ENCODE measurements at regions not wholly inside any gene's neighbourhood (a gene's known extent, or its start where the extent isn't known, plus 50 kb on each side); places are given as distances from the start of the nearest gene placed in this dataset.

DNA sequence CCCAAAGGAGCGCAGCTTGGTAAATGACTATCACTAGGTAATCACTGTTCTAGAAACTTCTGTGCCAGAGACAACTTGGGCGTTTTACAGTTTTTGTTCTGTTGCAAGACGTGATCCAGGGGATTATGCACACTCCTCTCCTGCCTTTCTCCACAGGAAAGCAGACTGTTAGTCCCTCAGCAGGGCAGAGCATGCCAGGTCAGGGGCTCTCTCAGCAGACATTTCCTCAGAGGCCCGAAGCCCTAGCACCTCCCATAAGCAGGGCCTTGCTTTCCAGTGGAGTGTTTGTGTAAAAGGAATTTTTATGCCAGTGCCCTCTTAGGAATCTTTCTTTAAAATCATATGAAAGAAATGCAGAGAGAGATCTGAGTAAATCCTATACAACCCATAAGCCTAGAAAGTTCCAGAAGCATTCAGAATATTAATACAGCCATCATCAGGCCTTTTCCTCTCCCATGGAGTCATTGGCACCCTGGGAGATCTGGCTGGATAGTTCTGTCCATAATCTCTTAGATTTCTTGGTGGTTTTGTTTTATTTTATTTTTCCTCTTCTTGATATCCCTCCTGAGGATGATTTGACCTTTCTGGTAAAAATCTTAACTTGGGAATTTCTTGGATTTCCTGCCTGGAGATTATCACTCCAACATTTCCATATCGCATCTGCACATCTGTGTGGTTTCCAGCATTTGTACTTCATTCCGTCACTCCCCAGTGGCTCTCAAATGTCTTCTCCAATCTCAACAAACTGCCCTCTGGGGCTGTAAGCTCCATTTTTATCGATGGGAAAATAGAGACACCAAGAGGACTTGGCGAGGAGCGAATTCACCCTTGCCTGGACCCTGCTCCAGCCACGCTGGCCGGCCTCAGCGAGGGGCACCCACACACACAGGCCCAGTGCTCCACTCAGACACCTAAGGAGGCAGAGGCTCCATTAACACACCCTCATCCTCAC lies 116.1 kb downstream of the PSMG1 start:
- no peak overlapping the region for H3K4me3 ChIP-seq
- TF ChIP-seq EP300 (IDR thresholded peaks at IDR 0.05): no peak
- H3K36me3 ChIP-seq: no peaks in the 10 kb centered on the region
- H3K27ac ChIP-seq: peak overlapping the region in 3 of 4 donors; percentile 40 to 59 (median 49)
- 49 to 62% methylated on average over 12 of the region's 12 CpGs for WGBS, 2 donors
- no peak for DNase-seq (ENCODE audit: low spot score in 2 of 2)
- H3K9me3 ChIP-seq: peaks cover 0 to 7% (median 0%) of the 10 kb centered on the region in 4 donors
- no peaks in the 10 kb centered on the region for H3K27me3 ChIP-seq
- H3K4me1 ChIP-seq: peaks cover 0 to 24% (median 2%) of the 10 kb centered on the region in 4 donors

DNA sequence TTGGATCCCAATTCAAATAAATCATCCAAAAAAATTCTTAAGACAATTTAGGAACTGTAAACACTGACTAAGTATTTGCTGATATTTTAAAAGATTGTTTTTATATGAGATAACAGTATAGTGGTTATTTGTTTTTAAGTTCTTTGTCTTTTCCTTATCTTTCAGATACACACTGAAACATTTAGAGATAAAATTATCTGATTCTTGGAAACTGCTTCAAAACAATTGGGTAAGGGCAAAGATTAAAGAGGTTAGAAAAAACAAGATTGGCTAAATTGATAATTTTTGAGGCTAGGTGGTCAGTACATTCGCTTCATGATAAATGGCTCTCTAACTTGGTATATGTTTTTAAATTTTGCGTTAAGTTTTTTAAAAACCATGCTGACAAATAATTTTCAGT lies 117.3 kb downstream of the PSMG1 start:
- WGBS, 2 donors: 93 to 95% methylated on average over 2 of the region's 2 CpGs
- no peak overlapping the region for H3K27ac ChIP-seq
- TF ChIP-seq, protein P1, sequence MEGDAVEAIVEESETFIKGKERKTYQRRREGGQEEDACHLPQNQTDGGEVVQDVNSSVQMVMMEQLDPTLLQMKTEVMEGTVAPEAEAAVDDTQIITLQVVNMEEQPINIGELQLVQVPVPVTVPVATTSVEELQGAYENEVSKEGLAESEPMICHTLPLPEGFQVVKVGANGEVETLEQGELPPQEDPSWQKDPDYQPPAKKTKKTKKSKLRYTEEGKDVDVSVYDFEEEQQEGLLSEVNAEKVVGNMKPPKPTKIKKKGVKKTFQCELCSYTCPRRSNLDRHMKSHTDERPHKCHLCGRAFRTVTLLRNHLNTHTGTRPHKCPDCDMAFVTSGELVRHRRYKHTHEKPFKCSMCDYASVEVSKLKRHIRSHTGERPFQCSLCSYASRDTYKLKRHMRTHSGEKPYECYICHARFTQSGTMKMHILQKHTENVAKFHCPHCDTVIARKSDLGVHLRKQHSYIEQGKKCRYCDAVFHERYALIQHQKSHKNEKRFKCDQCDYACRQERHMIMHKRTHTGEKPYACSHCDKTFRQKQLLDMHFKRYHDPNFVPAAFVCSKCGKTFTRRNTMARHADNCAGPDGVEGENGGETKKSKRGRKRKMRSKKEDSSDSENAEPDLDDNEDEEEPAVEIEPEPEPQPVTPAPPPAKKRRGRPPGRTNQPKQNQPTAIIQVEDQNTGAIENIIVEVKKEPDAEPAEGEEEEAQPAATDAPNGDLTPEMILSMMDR (IDR thresholded peaks at IDR 0.05): no peak
- TF ChIP-seq POLR2A (IDR thresholded peaks at IDR 0.05) (no peak), EP300 (IDR thresholded peaks at IDR 0.05) (no peak)
- H3K36me3 ChIP-seq: no peaks in the 10 kb centered on the region
- DNase-seq (ENCODE audit: low spot score in 2 of 2): no peak
- H3K4me1 ChIP-seq: peaks cover 0 to 20% (median 2%) of the 10 kb centered on the region in 4 donors
- H3K9me3 ChIP-seq: peaks cover 0 to 7% (median 0%) of the 10 kb centered on the region in 4 donors
- H3K27me3 ChIP-seq: no peaks in the 10 kb centered on the region
- no peak overlapping the region for H3K4me3 ChIP-seq

DNA sequence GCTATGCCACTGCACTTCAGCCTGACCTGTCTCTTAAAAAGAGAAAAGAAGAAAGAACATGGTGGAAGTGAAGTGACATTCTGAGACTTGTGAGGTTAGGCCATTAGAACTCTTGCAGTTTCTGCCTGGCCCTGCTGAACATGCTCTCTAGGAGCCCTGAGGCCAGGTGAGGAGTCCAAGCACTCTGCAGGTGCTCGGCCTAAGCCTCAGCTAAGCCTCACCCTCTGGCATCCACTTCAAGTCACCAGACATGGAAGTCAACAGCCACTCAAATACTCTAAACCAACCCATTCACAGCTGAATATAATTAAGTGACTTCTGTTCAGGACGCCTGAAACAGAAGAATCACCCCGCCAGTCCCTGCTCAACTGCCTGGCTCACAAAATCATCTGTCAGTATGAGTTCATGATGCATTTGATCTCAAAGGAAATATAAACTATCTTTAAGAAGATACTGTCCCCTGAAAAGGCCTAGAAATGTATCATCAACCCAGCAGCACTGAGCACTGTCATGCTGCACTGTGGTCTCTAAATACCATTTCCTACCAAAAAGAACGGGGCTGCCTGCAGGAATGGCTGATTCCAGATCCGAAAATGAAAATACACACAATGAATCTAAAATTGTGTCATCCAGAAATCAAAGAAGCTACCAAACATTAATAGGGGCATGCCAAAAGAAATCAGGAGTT lies 118.8 kb downstream of the PSMG1 start:
- H3K27me3 ChIP-seq: no peaks in the 10 kb centered on the region
- peaks cover 0 to 20% (median 2%) of the 10 kb centered on the region in 4 donors for H3K4me1 ChIP-seq
- TF ChIP-seq, protein P1 (IDR thresholded peaks at IDR 0.05): no peak
- TF ChIP-seq EP300 (IDR thresholded peaks at IDR 0.05) (no peak), POLR2A (IDR thresholded peaks at IDR 0.05) (no peak)
- no peaks in the 10 kb centered on the region for H3K36me3 ChIP-seq
- H3K4me3 ChIP-seq: no peak overlapping the region
- 98% methylated on average over 5 of the region's 5 CpGs for WGBS, 2 donors
- no peak overlapping the region for H3K27ac ChIP-seq
- DNase-seq (ENCODE audit: low spot score in 2 of 2): no peak
- H3K9me3 ChIP-seq: peaks cover 0 to 7% (median 0%) of the 10 kb centered on the region in 4 donors

DNA sequence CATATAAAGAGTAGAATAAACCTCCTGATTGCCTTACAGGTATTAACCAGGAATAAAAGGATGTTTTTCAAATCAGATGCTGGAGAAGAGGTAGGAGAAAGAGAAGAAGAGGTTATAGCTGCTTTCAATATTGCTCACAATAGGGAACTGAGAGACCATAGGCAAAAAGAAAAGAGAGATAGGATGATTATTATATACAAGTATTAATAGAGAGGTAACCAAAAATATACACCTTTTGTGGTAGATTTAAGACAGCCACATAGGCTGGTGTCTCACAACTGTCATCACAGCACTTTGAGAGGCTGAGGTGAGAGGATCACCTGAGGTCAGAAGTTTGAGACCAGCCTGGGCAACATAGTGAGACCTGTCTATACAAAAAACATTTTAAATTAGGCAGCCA lies 119.7 kb downstream of the PSMG1 start:
- no peak for TF ChIP-seq EP300 (IDR thresholded peaks at IDR 0.05)
- TF ChIP-seq POLR2A (IDR thresholded peaks at IDR 0.05): no peak
- TF ChIP-seq, protein P1 (IDR thresholded peaks at IDR 0.05): no peak
- Histone ChIP-seq H3K27me3 (no peaks in the 10 kb centered on the region), H3K36me3 (no peaks in the 10 kb centered on the region), H3K9me3 (peaks cover 0 to 7% (median 0%) of the 10 kb centered on the region in 4 donors), H3K4me1 (peaks cover 0 to 20% (median 2%) of the 10 kb centered on the region in 4 donors), H3K27ac (no peak overlapping the region), H3K4me3 (no peak overlapping the region)
- DNase-seq (ENCODE audit: low spot score in 2 of 2): no peak

DNA sequence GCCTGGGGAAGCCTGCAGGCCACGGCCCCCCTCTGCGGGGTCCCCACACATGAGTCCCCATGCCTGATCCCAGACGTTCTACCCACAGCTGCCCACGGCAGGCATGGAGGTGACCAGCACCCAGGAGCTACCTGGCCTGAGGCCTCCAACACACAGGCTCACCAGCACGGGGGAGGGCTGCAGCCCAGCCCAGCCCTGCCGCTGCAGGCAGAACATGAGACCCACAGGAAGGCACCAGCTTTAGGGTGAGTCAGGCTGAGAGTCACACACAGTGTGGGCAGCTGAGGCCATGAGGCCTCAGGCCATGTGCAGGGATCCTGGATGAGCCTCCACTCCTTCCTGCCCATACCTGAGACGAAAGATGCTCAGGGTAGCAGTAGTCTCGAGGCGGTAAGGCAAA lies 121.1 kb downstream of the PSMG1 start:
- Histone ChIP-seq H3K36me3 (no peaks in the 10 kb centered on the region), H3K9me3 (peaks cover 0 to 7% (median 0%) of the 10 kb centered on the region in 4 donors), H3K27ac (no peak overlapping the region), H3K4me3 (no peak overlapping the region), H3K4me1 (peaks cover 0 to 12% (median 2%) of the 10 kb centered on the region in 4 donors), H3K27me3 (no peaks in the 10 kb centered on the region)
- TF ChIP-seq, protein P1 (IDR thresholded peaks at IDR 0.05): no peak
- TF ChIP-seq POLR2A (IDR thresholded peaks at IDR 0.05) (no peak), EP300 (IDR thresholded peaks at IDR 0.05) (no peak)
- 83 to 88% methylated on average over 9 of the region's 9 CpGs for WGBS, 2 donors
- no peak for DNase-seq (ENCODE audit: low spot score in 2 of 2)
